ENCODE measurements at regions not wholly inside any gene's neighbourhood (a gene's known extent, or its start where the extent isn't known, plus 50 kb on each side); places are given as distances from the start of the nearest gene placed in this dataset.
"Not testable (repeated sequence)": the region's sequence is repeated elsewhere in the genome, so short reads cannot be mapped to it uniquely, and the experiment has no call there.

- TF ChIP-seq CTCF (IDR thresholded peaks at IDR 0.05; ENCODE audit: extremely low read depth in 1 of 2, insufficient read depth in 1 of 2, low read depth in 1 of 2, low read length in 2 of 2); EZH2 (IDR thresholded peaks at IDR 0.05; ENCODE audit: borderline replicate concordance, low read depth, low read length, severe bottlenecking); POLR2AphosphoS5 (IDR thresholded peaks at IDR 0.05; ENCODE audit: insufficient read depth, low read depth, low read length); FOS (IDR thresholded peaks at IDR 0.05; ENCODE audit: borderline replicate concordance, insufficient read depth, low read length): not testable (repeated sequence)
Measured at GRCh38 chr5:125079028-125079427, 332.6 kb upstream of the ZNF608 start.

Data from endothelial cell of umbilical vein (primary cell).